GM21447 (cell line): ENCODE measurements at regions not wholly inside any gene's neighbourhood (a gene's known extent, or its start where the extent isn't known, plus 50 kb on each side); places are given as distances from the start of the nearest gene placed in this dataset.

ENCODE experiments used
- ATAC-seq: cut with Tn5 transposase; IDR thresholded peaks from one replicate; pipeline ENCODE4 v1.9.1; 2021; ENCODE audit not compliant: unreplicated experiment

GRCh38 chr2:16322308-16323125 lies 343.1 kb downstream of the CYRIA start:
- ATAC-seq: no peak

- no peak for ATAC-seq
Measured at GRCh38 chr2:16321872-16322271, 343.8 kb downstream of the CYRIA start.

- no peak for ATAC-seq
Measured at GRCh38 chr2:16321256-16321655, 344.4 kb downstream of the CYRIA start.

- ATAC-seq: no peak
Measured at GRCh38 chr2:16320716-16321115, 344.9 kb downstream of the CYRIA start.

- ATAC-seq: no peak
Measured at GRCh38 chr2:16319551-16320121, 346.0 kb downstream of the CYRIA start.

- ATAC-seq: no peak
Measured at GRCh38 chr2:16318474-16319195, 347.0 kb downstream of the CYRIA start.

- ATAC-seq: no peak
Measured at GRCh38 chr2:16318051-16318450, 347.6 kb downstream of the CYRIA start.

GRCh38 chr2:16317211-16317830 lies 348.3 kb downstream of the CYRIA start:
- ATAC-seq: no peak

- no peak for ATAC-seq
Measured at GRCh38 chr2:16316456-16317210, 349.0 kb downstream of the CYRIA start.

- no peak for ATAC-seq
Measured at GRCh38 chr2:16315908-16316307, 349.7 kb downstream of the CYRIA start.

GRCh38 chr2:16315458-16315835 lies 350.2 kb downstream of the CYRIA start:
- no peak for ATAC-seq

GRCh38 chr2:16314691-16315457 lies 350.8 kb downstream of the CYRIA start:
- ATAC-seq: no peak

GRCh38 chr2:16314001-16314400 lies 351.6 kb downstream of the CYRIA start:
- ATAC-seq: no peak

GRCh38 chr2:16313235-16313975 lies 352.2 kb downstream of the CYRIA start:
- no peak for ATAC-seq

GRCh38 chr2:16312771-16313170 lies 352.9 kb downstream of the CYRIA start:
- ATAC-seq: no peak

- no peak for ATAC-seq
Measured at GRCh38 chr2:16311521-16312440, 353.9 kb downstream of the CYRIA start.

- no peak for ATAC-seq
Measured at GRCh38 chr2:16308816-16309215, 356.8 kb downstream of the CYRIA start.

GRCh38 chr2:16304876-16305590 lies 360.6 kb downstream of the CYRIA start:
- no peak for ATAC-seq
